Activated CD4-positive, alpha-beta T cell treated with anti-CD3 and anti-CD28 coated beads, Interleukin-2, amount 50 U/mL, for 1 hour (primary cell): ENCODE measurements at regions not wholly inside any gene's neighbourhood (a gene's known extent, or its start where the extent isn't known, plus 50 kb on each side); places are given as distances from the start of the nearest gene placed in this dataset.
"Not testable (repeated sequence)": the region's sequence is repeated elsewhere in the genome, so short reads cannot be mapped to it uniquely, and the experiment has no call there.

Experiments used
- DNase-seq: peaks from one replicate; pipeline ENCODE4 v3.0.0-alpha.2; 2020

- no peak for DNase-seq
Measured at GRCh38 chr10:32139223-32140073, 83.2 kb upstream of the KIF5B start.

GRCh38 chr10:32136927-32137326 lies 80.7 kb upstream of the KIF5B start:
- not testable (repeated sequence) for DNase-seq

- not testable (repeated sequence) for DNase-seq
Measured at GRCh38 chr10:32135796-32136195, 79.6 kb upstream of the KIF5B start.

- no peak for DNase-seq
Measured at GRCh38 chr10:32132357-32132946, 76.2 kb upstream of the KIF5B start.

GRCh38 chr10:32131388-32131787 lies 75.2 kb upstream of the KIF5B start:
- DNase-seq, result no peak

- no peak for DNase-seq
Measured at GRCh38 chr10:32130788-32131187, 74.6 kb upstream of the KIF5B start.

GRCh38 chr10:32125023-32125422 lies 68.8 kb upstream of the KIF5B start:
- DNase-seq, result no peak

GRCh38 chr10:32123021-32123420 lies 66.8 kb upstream of the KIF5B start:
- no peak for DNase-seq

GRCh38 chr10:32121648-32122047 lies 65.4 kb upstream of the KIF5B start:
- no peak for DNase-seq

- DNase-seq, result no peak
Measured at GRCh38 chr10:32120147-32120546, 63.9 kb upstream of the KIF5B start.

- DNase-seq, result no peak
Measured at GRCh38 chr10:32114508-32114907, 58.3 kb upstream of the KIF5B start.

GRCh38 chr10:32112055-32112454 lies 55.8 kb upstream of the KIF5B start:
- DNase-seq, result no peak

GRCh38 chr10:32111585-32111984 lies 55.4 kb upstream of the KIF5B start:
- no peak for DNase-seq

- no peak for DNase-seq
Measured at GRCh38 chr10:32110790-32111189, 54.6 kb upstream of the KIF5B start.

- DNase-seq, result no peak
Measured at GRCh38 chr10:32109603-32110002, 53.4 kb upstream of the KIF5B start.
